Activated naive CD8-positive, alpha-beta T cell treated with anti-CD3 and anti-CD28 coated beads for 36 hours (primary cell): ENCODE measurements at regions not wholly inside any gene's neighbourhood (a gene's known extent, or its start where the extent isn't known, plus 50 kb on each side); places are given as distances from the start of the nearest gene placed in this dataset.

ENCODE experiments used
- DNase-seq: peaks from one replicate; pipeline ENCODE4 v3.0.0; 2021
- H3K27ac Mint-ChIP-seq: one replicate; pipeline ENCODE4 v1.8.0; 2022; ENCODE audit warnings: mild to moderate bottlenecking, moderate library complexity, mixed read lengths
- H3K27me3 Mint-ChIP-seq: one replicate; pipeline ENCODE4 v1.8.0; 2022; ENCODE audit warnings: mild to moderate bottlenecking, mixed read lengths
- H3K36me3 Mint-ChIP-seq: one replicate; pipeline ENCODE4 v1.8.0; 2021; ENCODE audit warnings: mild to moderate bottlenecking, mixed read lengths
- H3K4me1 Mint-ChIP-seq: one replicate; pipeline ENCODE4 v1.8.0; 2021; ENCODE audit warnings: mixed read lengths
- H3K4me3 Mint-ChIP-seq: one replicate; pipeline ENCODE4 v1.8.0; 2022; ENCODE audit warnings: mild to moderate bottlenecking, moderate library complexity, mixed read lengths
- H3K9me3 Mint-ChIP-seq: one replicate; pipeline ENCODE4 v1.8.0; 2022; ENCODE audit warnings: mixed read lengths

DNA sequence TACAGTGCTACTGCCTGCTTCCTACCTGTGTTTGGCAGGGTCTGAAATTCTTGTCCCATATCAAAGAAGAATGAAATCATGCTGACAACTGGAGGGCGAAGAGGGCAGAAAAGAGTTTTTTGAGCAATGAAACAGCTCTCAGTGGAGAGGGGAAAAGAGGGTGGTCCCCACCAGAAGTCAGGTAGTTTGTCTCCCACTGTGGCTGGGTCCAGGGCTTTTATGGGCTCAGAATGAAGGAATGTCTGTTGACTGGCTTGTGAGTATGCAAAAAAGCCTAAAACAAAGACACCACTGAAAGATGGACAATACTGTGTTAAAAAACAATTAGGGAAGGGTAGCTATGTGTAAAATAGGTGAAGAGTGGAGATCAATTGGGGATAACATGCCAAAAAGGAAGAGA, 115.0 kb downstream of the ADAM29 start:
- DNase-seq, result no peak
- Mint-ChIP-seq H3K9me3 (peaks cover 1% of the 10 kb centered on the region), H3K36me3 (no peaks in the 10 kb centered on the region), H3K27me3 (no peaks in the 10 kb centered on the region), H3K4me1 (no peaks in the 10 kb centered on the region), H3K4me3 (no peak overlapping the region), H3K27ac (no peak overlapping the region)

DNA sequence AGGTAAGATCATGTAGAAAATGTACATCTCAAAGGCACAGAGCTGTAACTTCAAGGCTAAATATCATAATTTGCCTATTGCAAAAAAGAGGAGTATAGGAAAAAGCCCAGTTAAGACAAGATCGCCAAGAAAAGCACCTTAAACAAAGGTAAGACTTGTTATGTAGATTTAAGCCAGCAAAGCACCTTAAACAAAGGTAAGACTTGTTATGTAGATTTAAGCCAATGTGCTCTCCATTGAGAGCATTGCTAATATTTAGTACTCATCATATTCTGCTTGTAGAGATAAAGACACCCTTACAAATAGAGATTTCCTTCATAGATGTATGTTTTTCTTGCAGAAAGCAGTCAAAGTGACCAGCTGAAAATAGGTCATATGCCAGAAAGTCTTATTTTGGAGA, 115.8 kb downstream of the ADAM29 start:
- H3K4me3 Mint-ChIP-seq, result no peak overlapping the region
- no peaks in the 10 kb centered on the region for H3K27me3 Mint-ChIP-seq
- no peaks in the 10 kb centered on the region for H3K4me1 Mint-ChIP-seq
- H3K9me3 Mint-ChIP-seq, result no peaks in the 10 kb centered on the region
- no peak overlapping the region for H3K27ac Mint-ChIP-seq
- no peak for DNase-seq
- no peaks in the 10 kb centered on the region for H3K36me3 Mint-ChIP-seq

DNA sequence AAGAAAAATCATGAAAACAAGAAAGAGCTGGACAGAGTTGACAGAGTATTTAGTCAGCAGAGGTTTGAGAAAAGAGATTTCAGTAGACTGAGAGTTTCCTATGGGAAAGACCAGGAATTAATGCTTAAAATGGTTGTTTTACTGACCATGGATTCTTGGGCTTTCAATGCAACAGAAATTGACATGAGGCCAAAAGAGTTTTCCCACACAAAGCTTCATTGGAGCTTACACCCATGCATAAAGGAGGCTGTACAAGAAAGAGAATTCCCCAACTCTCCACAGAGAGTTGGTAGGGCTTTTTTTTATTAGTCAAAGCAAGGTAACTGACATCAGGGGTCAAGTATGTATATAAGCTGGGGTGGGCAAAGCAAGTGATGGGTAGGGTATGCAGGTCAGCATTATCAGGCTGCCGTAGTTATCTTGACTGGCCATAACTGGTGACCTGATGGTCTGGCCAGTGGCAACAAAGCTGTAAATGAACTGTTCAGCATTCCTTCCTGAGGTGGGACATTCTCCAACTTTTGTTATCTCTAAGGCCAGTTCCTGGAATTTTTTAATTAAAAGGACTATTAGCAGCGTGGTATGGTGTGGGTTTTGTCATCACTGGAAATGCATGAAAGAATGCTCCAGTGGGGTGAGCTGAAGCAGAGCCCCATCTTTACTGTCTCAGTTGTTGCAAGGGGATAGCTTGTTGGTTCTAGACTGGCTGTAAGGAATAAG, 117.0 kb downstream of the ADAM29 start:
- Mint-ChIP-seq H3K4me3 (no peak overlapping the region), H3K4me1 (no peaks in the 10 kb centered on the region), H3K9me3 (no peaks in the 10 kb centered on the region), H3K36me3 (no peaks in the 10 kb centered on the region), H3K27me3 (no peaks in the 10 kb centered on the region), H3K27ac (no peak overlapping the region)
- no peak for DNase-seq

DNA sequence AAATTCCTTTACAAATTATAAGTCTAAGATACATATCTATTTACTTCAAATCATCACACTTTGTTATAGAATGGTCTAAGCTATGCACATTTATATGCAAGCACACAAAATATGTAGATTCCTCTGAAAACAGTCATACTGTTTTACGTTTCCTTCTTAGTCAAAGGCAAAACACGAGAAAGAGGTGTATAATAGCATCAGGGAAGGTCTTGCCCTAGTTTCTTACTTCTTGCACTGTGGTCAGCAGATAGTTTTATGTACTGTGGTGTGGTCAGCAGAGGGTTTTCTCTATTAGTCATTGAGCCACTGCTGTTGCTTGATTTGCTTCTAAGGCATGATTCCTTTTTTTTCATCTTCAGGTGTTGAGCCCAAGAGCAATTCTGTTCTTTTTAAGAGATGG, 117.7 kb downstream of the ADAM29 start:
- no peaks in the 10 kb centered on the region for H3K27me3 Mint-ChIP-seq
- H3K4me1 Mint-ChIP-seq, result no peaks in the 10 kb centered on the region
- H3K9me3 Mint-ChIP-seq, result no peaks in the 10 kb centered on the region
- H3K4me3 Mint-ChIP-seq, result no peak overlapping the region
- no peaks in the 10 kb centered on the region for H3K36me3 Mint-ChIP-seq
- no peak for DNase-seq
- no peak overlapping the region for H3K27ac Mint-ChIP-seq

GRCh38 chr4:175048111-175048784, 130.1 kb downstream of the ADAM29 start:
- H3K27ac Mint-ChIP-seq, result no peak overlapping the region
- no peak for DNase-seq
- peaks cover 1% of the 10 kb centered on the region for H3K9me3 Mint-ChIP-seq
- H3K4me1 Mint-ChIP-seq, result no peaks in the 10 kb centered on the region
- H3K36me3 Mint-ChIP-seq, result no peaks in the 10 kb centered on the region
- H3K27me3 Mint-ChIP-seq, result no peaks in the 10 kb centered on the region
- H3K4me3 Mint-ChIP-seq, result no peak overlapping the region

GRCh38 chr4:175048906-175049305, 130.7 kb downstream of the ADAM29 start:
- no peak overlapping the region for H3K27ac Mint-ChIP-seq
- DNase-seq, result no peak
- H3K9me3 Mint-ChIP-seq, result no peaks in the 10 kb centered on the region
- H3K27me3 Mint-ChIP-seq, result no peaks in the 10 kb centered on the region
- no peak overlapping the region for H3K4me3 Mint-ChIP-seq
- H3K36me3 Mint-ChIP-seq, result no peaks in the 10 kb centered on the region
- no peaks in the 10 kb centered on the region for H3K4me1 Mint-ChIP-seq

GRCh38 chr4:175051974-175052373, 133.8 kb downstream of the ADAM29 start:
- H3K4me1 Mint-ChIP-seq, result no peaks in the 10 kb centered on the region
- H3K9me3 Mint-ChIP-seq, result peaks cover 3% of the 10 kb centered on the region
- no peak for DNase-seq
- no peak overlapping the region for H3K4me3 Mint-ChIP-seq
- no peaks in the 10 kb centered on the region for H3K27me3 Mint-ChIP-seq
- no peaks in the 10 kb centered on the region for H3K36me3 Mint-ChIP-seq
- H3K27ac Mint-ChIP-seq, result no peak overlapping the region

GRCh38 chr4:175054980-175055379, 136.8 kb downstream of the ADAM29 start:
- no peak overlapping the region for H3K4me3 Mint-ChIP-seq
- no peaks in the 10 kb centered on the region for H3K27me3 Mint-ChIP-seq
- DNase-seq, result no peak
- no peak overlapping the region for H3K27ac Mint-ChIP-seq
- H3K4me1 Mint-ChIP-seq, result no peaks in the 10 kb centered on the region
- peaks cover 3% of the 10 kb centered on the region for H3K9me3 Mint-ChIP-seq
- no peaks in the 10 kb centered on the region for H3K36me3 Mint-ChIP-seq

- Mint-ChIP-seq H3K9me3 (no peaks in the 10 kb centered on the region), H3K4me3 (no peak overlapping the region), H3K36me3 (no peaks in the 10 kb centered on the region), H3K27me3 (no peaks in the 10 kb centered on the region), H3K27ac (no peak overlapping the region), H3K4me1 (no peaks in the 10 kb centered on the region)
- DNase-seq, result no peak
Measured at GRCh38 chr4:175062183-175062592, 144.0 kb downstream of the ADAM29 start.

DNA sequence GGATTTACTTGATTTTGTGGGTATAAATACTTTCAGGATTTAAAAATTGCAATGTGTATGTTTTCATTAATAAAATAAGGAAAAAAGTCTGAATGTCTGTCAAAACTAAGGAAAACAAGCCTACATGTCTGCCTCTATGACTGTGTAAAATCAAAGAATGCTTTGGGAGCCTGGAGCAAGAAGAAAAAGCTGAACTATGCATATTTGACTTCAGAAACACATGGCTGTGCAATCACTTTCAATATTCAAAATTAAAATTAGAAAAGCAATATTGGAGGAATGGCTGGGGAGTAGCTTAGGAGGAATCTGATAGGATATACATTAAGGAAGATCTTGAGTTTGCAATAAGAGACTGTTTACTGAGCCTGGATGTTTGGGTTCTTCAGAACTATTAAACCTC, 147.1 kb downstream of the ADAM29 start:
- Mint-ChIP-seq H3K4me3 (no peak overlapping the region), H3K27ac (no peak overlapping the region), H3K27me3 (no peaks in the 10 kb centered on the region), H3K9me3 (no peaks in the 10 kb centered on the region), H3K4me1 (no peaks in the 10 kb centered on the region), H3K36me3 (no peaks in the 10 kb centered on the region)
- no peak for DNase-seq

DNA sequence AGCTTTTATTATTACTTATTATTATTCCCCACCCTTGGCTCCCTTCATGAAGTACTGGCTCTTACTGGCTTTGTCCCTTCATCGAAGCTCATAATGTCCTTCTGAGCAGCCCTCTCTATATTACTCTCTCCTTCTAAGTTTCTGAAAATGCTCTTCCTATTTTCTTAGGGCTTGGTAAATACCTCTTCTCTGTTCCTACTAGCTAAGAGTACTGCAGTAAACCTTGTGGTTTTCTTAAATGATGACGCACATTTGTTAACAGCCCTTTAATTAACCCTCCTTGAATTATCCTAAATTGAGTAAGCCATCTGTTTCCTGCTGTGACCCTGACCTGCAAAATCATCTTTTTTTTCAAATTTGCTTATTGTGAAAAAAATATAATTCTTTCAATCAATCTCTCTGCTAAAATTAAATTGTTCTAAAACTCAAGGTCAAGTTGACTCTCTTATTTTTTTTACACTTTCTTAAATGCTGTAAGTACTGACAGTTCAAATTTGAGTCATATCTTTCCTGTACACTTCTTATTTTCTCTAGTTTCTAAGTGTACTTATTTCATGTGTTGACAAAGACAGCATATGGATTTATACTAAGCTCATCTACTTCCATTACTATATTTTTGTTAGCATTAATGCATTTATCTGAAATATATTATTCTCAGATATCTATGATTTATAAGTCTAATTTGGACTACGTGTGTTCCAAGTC, 148.9 kb downstream of the ADAM29 start:
- Mint-ChIP-seq H3K36me3 (no peaks in the 10 kb centered on the region), H3K9me3 (no peaks in the 10 kb centered on the region), H3K27ac (no peak overlapping the region), H3K4me1 (no peaks in the 10 kb centered on the region), H3K4me3 (no peak overlapping the region), H3K27me3 (no peaks in the 10 kb centered on the region)
- no peak for DNase-seq

GRCh38 chr4:175068266-175068665, 150.1 kb downstream of the ADAM29 start:
- no peaks in the 10 kb centered on the region for H3K4me1 Mint-ChIP-seq
- H3K9me3 Mint-ChIP-seq, result no peaks in the 10 kb centered on the region
- no peak overlapping the region for H3K4me3 Mint-ChIP-seq
- DNase-seq, result no peak
- H3K27me3 Mint-ChIP-seq, result no peaks in the 10 kb centered on the region
- no peak overlapping the region for H3K27ac Mint-ChIP-seq
- H3K36me3 Mint-ChIP-seq, result no peaks in the 10 kb centered on the region

DNA sequence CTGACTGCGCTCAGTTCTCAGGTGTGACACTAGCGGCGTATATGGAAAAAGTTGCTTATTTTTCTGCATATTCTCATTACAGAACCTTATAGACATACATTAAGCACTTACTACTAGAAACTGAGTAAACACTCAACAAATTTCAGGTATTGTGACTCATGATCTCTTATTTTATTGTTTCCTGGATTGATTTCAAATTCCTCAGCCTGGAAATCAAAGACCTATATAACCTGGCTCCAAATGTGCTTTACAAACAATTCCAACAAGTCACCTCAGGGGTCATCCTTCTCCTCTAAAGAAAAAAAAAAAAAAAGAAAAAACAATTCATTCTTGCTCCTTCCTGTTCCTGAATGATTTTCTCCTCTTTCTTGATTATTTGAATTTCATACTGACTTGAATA, 152.3 kb downstream of the ADAM29 start:
- no peaks in the 10 kb centered on the region for H3K9me3 Mint-ChIP-seq
- no peaks in the 10 kb centered on the region for H3K4me1 Mint-ChIP-seq
- H3K4me3 Mint-ChIP-seq, result no peak overlapping the region
- no peaks in the 10 kb centered on the region for H3K36me3 Mint-ChIP-seq
- no peak for DNase-seq
- no peaks in the 10 kb centered on the region for H3K27me3 Mint-ChIP-seq
- no peak overlapping the region for H3K27ac Mint-ChIP-seq

- no peaks in the 10 kb centered on the region for H3K9me3 Mint-ChIP-seq
- no peak overlapping the region for H3K27ac Mint-ChIP-seq
- H3K27me3 Mint-ChIP-seq, result no peaks in the 10 kb centered on the region
- no peak overlapping the region for H3K4me3 Mint-ChIP-seq
- no peak for DNase-seq
- no peaks in the 10 kb centered on the region for H3K4me1 Mint-ChIP-seq
- H3K36me3 Mint-ChIP-seq, result no peaks in the 10 kb centered on the region
Measured at GRCh38 chr4:175071123-175071522, 153.0 kb downstream of the ADAM29 start.

DNA sequence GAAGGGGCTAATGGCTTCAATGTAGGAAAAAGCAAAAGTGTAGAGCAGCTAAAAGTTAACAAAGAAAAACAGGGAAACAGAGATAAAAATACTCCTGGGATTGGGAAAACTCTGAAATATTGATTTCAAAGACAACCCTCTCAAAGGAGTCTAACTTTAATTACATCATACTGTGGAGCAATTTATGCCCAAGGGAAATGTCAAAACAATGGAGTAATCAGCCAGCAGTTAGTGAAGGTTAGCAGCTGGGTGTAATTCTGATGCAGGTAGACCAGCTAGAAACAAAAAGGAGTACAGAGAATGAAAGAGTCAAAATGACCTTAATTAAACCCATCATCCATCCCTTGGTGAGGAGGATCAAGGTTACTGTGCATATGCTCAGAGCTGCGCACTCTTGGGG, 169.0 kb downstream of the ADAM29 start:
- Mint-ChIP-seq H3K9me3 (no peaks in the 10 kb centered on the region), H3K27ac (no peak overlapping the region), H3K4me1 (no peaks in the 10 kb centered on the region), H3K27me3 (no peaks in the 10 kb centered on the region), H3K36me3 (no peaks in the 10 kb centered on the region), H3K4me3 (no peak overlapping the region)
- DNase-seq, result no peak

DNA sequence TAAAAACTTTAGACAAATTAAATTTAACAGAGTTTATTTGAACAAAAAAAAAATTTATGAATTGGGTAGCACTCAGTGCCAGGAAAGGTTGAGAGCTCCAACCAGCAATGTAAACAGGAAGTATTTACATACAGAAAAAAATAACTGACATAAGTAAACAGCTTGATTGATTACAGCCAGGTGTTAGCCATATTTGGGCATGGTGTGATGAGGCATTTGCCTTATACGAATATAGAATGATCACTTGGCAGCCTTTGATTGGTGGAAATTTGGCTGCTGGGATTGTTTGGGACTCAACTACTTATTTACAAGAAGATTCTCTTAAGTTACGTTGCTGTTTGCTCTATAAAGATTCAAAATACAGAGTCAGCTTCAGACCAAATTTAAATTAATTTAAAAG, 172.0 kb downstream of the ADAM29 start:
- DNase-seq, result no peak
- peaks cover 1% of the 10 kb centered on the region for H3K9me3 Mint-ChIP-seq
- no peak overlapping the region for H3K4me3 Mint-ChIP-seq
- no peaks in the 10 kb centered on the region for H3K27me3 Mint-ChIP-seq
- H3K27ac Mint-ChIP-seq, result no peak overlapping the region
- no peaks in the 10 kb centered on the region for H3K36me3 Mint-ChIP-seq
- H3K4me1 Mint-ChIP-seq, result no peaks in the 10 kb centered on the region
